ENCODE measurements at regions not wholly inside any gene's neighbourhood (a gene's known extent, or its start where the extent isn't known, plus 50 kb on each side); places are given as distances from the start of the nearest gene placed in this dataset.

GRCh38 chr3:150308481-150309256 lies 99.4 kb upstream of the TSC22D2 start:
- no peak for DNase-seq (ENCODE audit: low spot score)
- no peak for ATAC-seq (ENCODE audit: low FRiP score)
- no peak for TF ChIP-seq CTCF (IDR thresholded peaks at IDR 0.05)

- no peak for TF ChIP-seq CTCF (IDR thresholded peaks at IDR 0.05)
- DNase-seq (ENCODE audit: low spot score) (no peak), ATAC-seq (ENCODE audit: low FRiP score) (no peak)
Observed at GRCh38 chr3:150308037-150308319, 100.1 kb upstream of the TSC22D2 start.

GRCh38 chr3:150307311-150308036 lies 100.6 kb upstream of the TSC22D2 start:
- no peak for TF ChIP-seq CTCF (IDR thresholded peaks at IDR 0.05)
- DNase-seq (ENCODE audit: low spot score): no peak
- ATAC-seq (ENCODE audit: low FRiP score): no peak

- DNase-seq (ENCODE audit: low spot score) (no peak), ATAC-seq (ENCODE audit: low FRiP score) (no peak)
- no peak for TF ChIP-seq CTCF (IDR thresholded peaks at IDR 0.05)
Observed at GRCh38 chr3:150306906-150307305, 101.2 kb upstream of the TSC22D2 start.

- no peak for TF ChIP-seq CTCF (IDR thresholded peaks at IDR 0.05)
- DNase-seq (ENCODE audit: low spot score): no peak
- no peak for ATAC-seq (ENCODE audit: low FRiP score)
Observed at GRCh38 chr3:150306083-150306482, 102.0 kb upstream of the TSC22D2 start.

- no peak for ATAC-seq (ENCODE audit: low FRiP score)
- DNase-seq (ENCODE audit: low spot score): no peak
- no peak for TF ChIP-seq CTCF (IDR thresholded peaks at IDR 0.05)
Observed at GRCh38 chr3:150303768-150304167, 104.3 kb upstream of the TSC22D2 start.

- no peak for TF ChIP-seq CTCF (IDR thresholded peaks at IDR 0.05)
- DNase-seq (ENCODE audit: low spot score) (no peak), ATAC-seq (ENCODE audit: low FRiP score) (no peak)
Observed at GRCh38 chr3:150302246-150302645, 105.9 kb upstream of the TSC22D2 start.

All from omental fat pad (tissue), 3 donors.